MM.1S (cell line): ENCODE measurements at regions not wholly inside any gene's neighbourhood (a gene's known extent, or its start where the extent isn't known, plus 50 kb on each side); places are given as distances from the start of the nearest gene placed in this dataset.

ENCODE experiments used
- EZH2 ChIP-seq: fragments of 300-600 bp; sonication (generic); optimal IDR thresholded peaks from 2 replicates; pipeline ENCODE3; 2017; ENCODE audit warnings: low read depth, mild to moderate bottlenecking, antibody characterized with exemption, low read length, mixed read lengths
- EZH2phosphoT487 ChIP-seq: fragments of 300-600 bp; sonication (generic); IDR thresholded peaks from 2 replicates; pipeline ENCODE4 v1.6.1; 2018; ENCODE audit warnings: antibody characterized with exemption, low read length
- TF ChIP-seq, protein P1 (sequence below): fragments of 300-600 bp; sonication (generic); IDR thresholded peaks from 2 replicates; pipeline ENCODE4 v1.5.1; 2016; ENCODE audit warnings: antibody characterized with exemption, low read length, mixed read lengths

GRCh38 chr4:54167508-54167907, 61.6 kb upstream of the PDGFRA start:
- TF ChIP-seq, protein P1, sequence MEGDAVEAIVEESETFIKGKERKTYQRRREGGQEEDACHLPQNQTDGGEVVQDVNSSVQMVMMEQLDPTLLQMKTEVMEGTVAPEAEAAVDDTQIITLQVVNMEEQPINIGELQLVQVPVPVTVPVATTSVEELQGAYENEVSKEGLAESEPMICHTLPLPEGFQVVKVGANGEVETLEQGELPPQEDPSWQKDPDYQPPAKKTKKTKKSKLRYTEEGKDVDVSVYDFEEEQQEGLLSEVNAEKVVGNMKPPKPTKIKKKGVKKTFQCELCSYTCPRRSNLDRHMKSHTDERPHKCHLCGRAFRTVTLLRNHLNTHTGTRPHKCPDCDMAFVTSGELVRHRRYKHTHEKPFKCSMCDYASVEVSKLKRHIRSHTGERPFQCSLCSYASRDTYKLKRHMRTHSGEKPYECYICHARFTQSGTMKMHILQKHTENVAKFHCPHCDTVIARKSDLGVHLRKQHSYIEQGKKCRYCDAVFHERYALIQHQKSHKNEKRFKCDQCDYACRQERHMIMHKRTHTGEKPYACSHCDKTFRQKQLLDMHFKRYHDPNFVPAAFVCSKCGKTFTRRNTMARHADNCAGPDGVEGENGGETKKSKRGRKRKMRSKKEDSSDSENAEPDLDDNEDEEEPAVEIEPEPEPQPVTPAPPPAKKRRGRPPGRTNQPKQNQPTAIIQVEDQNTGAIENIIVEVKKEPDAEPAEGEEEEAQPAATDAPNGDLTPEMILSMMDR, result no peak
- no peak for TF ChIP-seq EZH2phosphoT487
- no peak for TF ChIP-seq EZH2
